HuH-7.5 (cell line): ENCODE measurements at regions not wholly inside any gene's neighbourhood (a gene's known extent, or its start where the extent isn't known, plus 50 kb on each side); places are given as distances from the start of the nearest gene placed in this dataset.
"Not testable (repeated sequence)": the region's sequence is repeated elsewhere in the genome, so short reads cannot be mapped to it uniquely, and the experiment has no call there.

Experiments used
- DNase-seq: peaks from one replicate; pipeline ENCODE4 v3.0.0; 2011; ENCODE audit warnings: low spot score

GRCh38 chrX:121298499-121298898 is 251.1 kb downstream of the GLUD2 start:
- DNase-seq: no peak

- DNase-seq: no peak
These were observed 253.9 kb downstream of the GLUD2 start for GRCh38 chrX:121301356-121301755.

DNA sequence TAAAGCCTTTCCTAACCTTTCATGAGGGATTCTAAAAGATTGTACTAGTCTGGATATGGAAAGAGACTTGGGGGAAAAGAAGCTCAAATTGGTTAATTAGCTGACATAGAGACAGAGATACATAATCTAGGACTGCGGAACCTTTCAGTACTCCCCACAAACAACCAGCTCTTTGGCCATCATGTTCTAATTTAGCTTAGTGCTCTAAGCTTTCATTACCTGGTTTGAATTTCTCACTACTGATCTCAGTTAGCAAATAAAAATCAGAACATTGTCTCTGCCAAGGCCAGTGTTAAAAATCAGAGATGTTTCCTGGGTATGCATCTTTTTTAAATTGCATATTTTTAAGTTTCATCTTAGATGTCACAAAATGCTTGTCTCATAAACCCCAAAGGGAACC is 254.4 kb downstream of the GLUD2 start:
- no peak for DNase-seq

GRCh38 chrX:121307449-121307848 is 260.0 kb downstream of the GLUD2 start:
- no peak for DNase-seq

DNA sequence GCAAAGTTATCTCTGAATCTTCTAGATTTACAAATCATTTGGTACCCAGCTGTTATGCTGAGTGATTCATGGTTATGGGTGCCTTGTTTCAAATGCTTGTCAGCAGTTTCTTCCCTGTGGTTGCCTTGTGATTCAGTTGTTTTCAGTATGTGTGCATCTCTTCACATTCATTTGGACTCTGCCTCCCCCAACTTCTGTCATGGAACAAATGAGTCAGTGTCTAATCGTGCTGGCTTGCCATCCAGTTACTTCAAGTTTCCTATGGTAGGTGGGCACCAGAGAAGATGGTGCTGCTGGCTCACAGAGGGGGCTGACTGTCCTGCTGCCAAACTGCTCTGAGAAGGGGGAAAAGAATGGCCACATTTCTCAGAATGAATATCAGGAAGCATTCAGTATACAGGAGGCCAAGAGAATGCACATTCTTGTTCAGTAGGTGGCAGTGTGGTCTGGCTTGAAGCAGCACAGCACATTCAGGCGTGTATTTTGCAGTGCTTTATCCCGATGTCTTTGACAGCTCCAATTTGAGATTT is 260.9 kb downstream of the GLUD2 start:
- peak; percentile 2 for DNase-seq

DNA sequence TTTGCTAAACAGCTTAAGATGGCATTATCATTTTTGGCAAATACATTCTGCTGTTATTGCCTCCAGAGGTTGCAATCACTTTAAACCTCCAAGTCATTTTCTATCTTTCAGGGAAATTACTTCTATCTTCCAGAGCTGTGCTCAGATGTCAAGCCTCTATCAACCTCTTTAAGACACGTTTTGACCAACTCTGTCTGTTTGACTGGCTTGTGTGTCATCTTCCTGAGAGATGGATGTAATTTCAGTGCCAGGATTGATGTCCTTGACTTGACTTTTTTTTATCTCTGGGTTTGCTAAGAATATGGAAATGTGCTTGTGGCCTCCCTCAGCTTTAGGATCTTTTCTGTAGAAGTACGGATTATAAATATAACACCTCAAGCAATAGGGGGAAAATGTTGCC is 263.4 kb downstream of the GLUD2 start:
- no peak for DNase-seq

DNA sequence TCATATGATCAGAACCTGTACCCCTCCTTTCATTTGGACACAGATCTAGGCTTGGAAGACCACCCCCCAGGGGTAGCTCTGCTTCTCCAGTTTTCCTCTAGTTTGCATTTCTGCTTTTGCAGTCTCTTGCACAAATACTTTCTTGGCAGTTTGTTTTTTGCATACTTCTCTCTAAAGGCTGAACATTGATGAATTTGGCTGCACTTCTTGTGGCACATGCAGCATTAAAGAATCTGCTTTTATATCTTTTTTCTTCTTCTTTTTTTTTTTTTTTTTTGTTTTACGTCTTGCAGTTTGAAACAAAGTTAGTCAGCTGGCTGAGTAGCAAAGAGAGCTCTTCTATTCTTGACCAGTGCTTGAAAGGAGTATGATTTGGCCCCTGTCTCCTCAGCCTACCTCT is 273.0 kb downstream of the GLUD2 start:
- DNase-seq: no peak

GRCh38 chrX:121322159-121322558 is 274.7 kb downstream of the GLUD2 start:
- DNase-seq: peak; percentile 2

GRCh38 chrX:121323337-121323736 is 275.9 kb downstream of the GLUD2 start:
- no peak for DNase-seq

GRCh38 chrX:121333942-121334341 is 286.5 kb downstream of the GLUD2 start:
- DNase-seq: no peak

DNA sequence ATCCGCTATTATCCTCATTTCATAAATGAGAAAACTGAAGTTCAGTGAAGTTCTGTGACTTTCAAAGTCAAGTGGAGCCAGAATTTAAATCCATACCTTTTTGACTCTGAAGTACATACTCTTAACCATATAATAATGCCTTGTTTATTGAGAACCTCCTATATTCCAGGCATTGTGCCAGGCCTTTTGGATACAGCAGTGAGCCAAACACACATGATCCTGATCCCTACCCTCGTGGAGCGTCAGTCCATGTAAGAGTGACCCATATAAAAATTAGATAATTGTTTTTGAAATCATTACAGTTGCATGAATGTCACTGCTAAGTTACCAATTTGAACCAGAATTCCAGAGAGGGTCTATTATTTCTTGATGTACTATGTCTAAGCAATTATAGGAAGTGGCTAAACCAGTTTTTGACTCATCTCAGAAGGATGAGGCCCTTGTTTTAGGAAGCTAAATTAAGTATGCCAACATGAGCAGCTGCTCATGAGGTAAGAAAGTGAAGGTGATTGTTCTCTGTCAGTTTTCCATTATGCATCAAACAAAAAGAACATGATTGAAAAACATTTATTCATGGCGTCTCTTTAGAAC is 289.5 kb downstream of the GLUD2 start:
- DNase-seq: no peak

DNA sequence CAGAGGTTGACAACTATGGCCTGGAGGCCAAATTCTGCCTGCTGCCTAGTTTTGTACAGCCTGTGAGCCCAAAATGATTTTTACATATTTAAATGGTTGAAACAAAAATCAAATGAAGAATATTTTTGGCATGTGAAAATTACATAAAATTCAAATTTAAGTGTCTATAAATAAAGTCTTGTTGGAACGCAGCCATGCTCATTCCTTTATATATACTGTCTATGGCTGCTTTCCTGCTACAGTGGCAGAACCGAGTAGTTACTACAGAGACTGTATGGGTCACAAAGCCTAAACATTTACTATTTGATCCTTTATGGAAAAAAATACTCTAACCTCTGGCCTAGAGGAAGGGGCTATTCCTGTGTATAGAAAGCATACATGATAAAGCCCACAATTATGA is 290.4 kb downstream of the GLUD2 start:
- DNase-seq: no peak

- no peak for DNase-seq
These were observed 301.9 kb downstream of the GLUD2 start for GRCh38 chrX:121349263-121349662.

DNA sequence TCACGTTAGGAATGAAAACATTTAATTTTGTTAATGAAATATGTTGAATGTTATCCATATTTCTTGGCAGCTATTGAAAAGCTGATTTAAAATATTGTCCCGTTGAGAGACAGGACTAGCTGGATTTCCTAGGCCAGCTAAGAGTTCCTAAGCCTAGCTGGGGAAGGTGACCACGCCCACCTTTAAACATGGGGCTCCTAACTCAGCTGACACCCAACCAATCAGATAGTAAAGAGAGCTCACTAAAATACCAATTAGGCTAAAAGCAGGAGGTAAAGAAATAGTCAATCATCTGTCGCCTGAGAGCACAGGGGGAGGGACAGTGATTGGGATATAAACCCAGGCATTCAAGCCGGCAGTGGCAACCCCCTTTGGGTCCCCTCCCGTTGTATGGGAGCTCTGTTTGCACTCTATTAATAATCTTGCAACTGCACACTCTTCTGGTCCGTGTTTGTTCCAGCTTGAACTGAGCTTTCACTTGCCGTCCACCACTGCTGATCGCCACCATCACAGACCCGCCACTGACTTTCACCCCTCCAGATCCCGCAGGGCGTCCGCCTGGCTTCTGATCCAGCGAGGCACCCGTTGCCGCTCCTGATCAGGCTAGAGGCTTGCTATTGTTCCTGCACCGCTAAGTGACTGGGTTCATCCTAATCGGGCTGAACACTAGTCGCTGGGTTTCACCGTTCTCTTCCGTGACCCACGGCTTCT is 308.9 kb downstream of the GLUD2 start:
- no peak for DNase-seq

DNA sequence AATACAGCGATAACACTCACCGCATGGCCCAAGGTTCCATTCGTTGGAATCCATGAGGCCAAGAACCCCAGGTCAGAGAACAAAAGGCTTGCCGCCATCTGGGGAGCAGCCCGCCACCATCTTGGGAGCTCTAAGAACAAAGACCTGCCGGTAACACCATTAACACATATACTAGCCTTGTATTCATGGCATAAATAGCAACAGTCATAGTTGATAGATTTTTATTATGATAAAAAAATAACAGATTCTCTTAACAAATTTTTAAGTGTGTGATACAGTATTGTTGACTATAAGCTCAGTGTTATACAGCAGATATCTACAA is 309.4 kb downstream of the GLUD2 start:
- DNase-seq: no peak

DNA sequence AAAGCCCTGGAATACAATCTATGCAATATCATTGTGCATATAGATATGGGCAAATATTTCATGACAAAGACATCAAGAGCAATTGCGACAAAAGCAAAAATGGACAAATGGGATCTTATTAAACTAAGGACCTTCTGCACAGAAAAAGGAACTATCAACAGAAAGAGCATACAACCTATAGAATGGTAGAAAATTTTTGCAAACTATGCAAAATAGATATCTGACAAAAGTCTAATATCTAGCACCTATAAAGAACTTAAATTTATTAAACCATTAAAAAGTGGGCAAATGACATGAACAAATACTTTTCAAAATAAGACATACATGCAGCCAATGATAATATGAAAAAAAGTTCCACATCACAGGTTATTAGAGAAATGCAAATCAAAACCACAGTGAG is 312.9 kb downstream of the GLUD2 start:
- DNase-seq: no peak

DNA sequence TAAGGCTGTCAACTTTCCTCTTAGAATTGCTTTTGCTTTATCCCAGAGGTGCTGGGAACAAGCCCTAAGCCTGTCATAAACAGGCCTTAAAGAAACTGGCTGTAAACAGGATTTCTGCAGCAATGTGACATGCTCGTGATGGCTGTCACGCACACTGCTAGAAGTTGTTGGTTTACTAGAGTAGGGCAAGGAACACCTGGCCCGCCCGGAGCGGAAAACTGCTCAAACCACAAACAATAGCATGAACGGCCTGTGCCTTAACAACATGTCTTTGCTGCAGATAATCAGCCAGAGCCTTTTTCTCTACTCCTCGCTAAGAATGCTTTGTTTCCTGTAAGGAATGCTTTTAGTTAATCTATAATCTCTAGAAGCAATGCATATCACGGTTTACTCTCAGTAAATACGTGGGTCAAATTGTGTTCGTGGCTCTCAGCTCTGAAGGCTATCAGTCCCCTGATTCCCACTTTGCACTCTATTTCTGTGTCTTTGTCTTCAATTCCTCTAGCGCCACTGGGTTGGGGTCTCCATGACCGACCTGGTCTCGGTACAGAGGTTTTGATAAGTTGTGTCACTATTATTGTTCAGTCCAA is 318.3 kb downstream of the GLUD2 start:
- no peak for DNase-seq

GRCh38 chrX:121374471-121374870 is 327.1 kb downstream of the GLUD2 start:
- DNase-seq: no peak

GRCh38 chrX:121381915-121382314 is 334.5 kb downstream of the GLUD2 start:
- DNase-seq: not testable (repeated sequence)

- no peak for DNase-seq
These were observed 342.7 kb downstream of the GLUD2 start for GRCh38 chrX:121389976-121390714.

GRCh38 chrX:121405826-121406225 is 358.4 kb downstream of the GLUD2 start:
- DNase-seq: no peak

- DNase-seq: no peak
These were observed 360.2 kb downstream of the GLUD2 start for GRCh38 chrX:121407627-121408026.

GRCh38 chrX:121431514-121431913 is 384.1 kb downstream of the GLUD2 start:
- DNase-seq: not testable (repeated sequence)
